Right lobe of liver (tissue), 6 donors: ENCODE measurements at regions not wholly inside any gene's neighbourhood (a gene's known extent, or its start where the extent isn't known, plus 50 kb on each side); places are given as distances from the start of the nearest gene placed in this dataset.
"Not testable (repeated sequence)": the region's sequence is repeated elsewhere in the genome, so short reads cannot be mapped to it uniquely, and the experiment has no call there.

Experiments
- ATAC-seq, 4 donors: fragments of 200-7000 bp; cut with Tn5 transposase; one replicate each; pipeline ENCODE4 v1.9.1; 2020; ENCODE audit warnings: mild to moderate bottlenecking in 4 of 4, moderate library complexity in 4 of 4
- DNase-seq, 3 donors: peaks; one replicate each; pipeline ENCODE4 v3.0.0-alpha.2; 2020
- H3K27ac ChIP-seq, 3 donors: fragments of 200-600 bp; one replicate each; pipeline ENCODE4 v1.8.0; 2022
- H3K27me3 ChIP-seq, 2 donors: fragments of 200-600 bp; one replicate each; pipeline ENCODE4 v1.8.0; 2022
- H3K36me3 ChIP-seq, 4 donors: fragments of 200-600 bp; sonication (generic) in 1 of 4; one replicate each; pipeline versions ENCODE4 v1.5.1 to v1.8.0; 2017 to 2022; ENCODE audit warnings: control low read depth in 1 of 4
- H3K4me1 ChIP-seq, 4 donors: fragments of 200-600 bp; sonication (generic) in 1 of 4; one replicate each; pipeline versions ENCODE4 v1.5.1 to v1.8.0; 2017 to 2022; ENCODE audit warnings: control low read depth in 1 of 4
- H3K4me3 ChIP-seq, 3 donors: fragments of 200-600 bp; one replicate each; pipeline ENCODE4 v1.8.0; 2022
- H3K9me3 ChIP-seq, 4 donors: fragments of 200-600 bp; sonication (generic) in 1 of 4; one replicate each; pipeline versions ENCODE4 v1.5.1 to v1.8.0; 2017 to 2022; ENCODE audit warnings: control low read depth in 1 of 4
- POLR2A ChIP-seq: fragments of 450-650 bp; IDR thresholded peaks from one replicate; pipeline ENCODE4 v1.6.1; 2017; ENCODE audit warnings: antibody characterized with exemption, mild to moderate bottlenecking
- whole genome bisulfite sequencing: methylation state at CpG from one replicate; pipeline ENCODE4 v1.1.6; 2018; ENCODE audit warnings: low coverage, low lambda C conversion rate; ENCODE audit not compliant: insufficient coverage; ENCODE audit errors: missing lambda C conversion rate; 5-methylcytosine and 5-hydroxymethylcytosine counted together
- intact Hi-C, 2 donors: fragments of 100-400 bp; cut with DNase I; formaldehyde crosslinking; loops; one replicate each; pipeline versions ENCODE4 v1.11.2 to v1.14.1; 2022
- TF ChIP-seq, protein P1 (sequence below), 4 donors: fragments of 200-600 bp in 3 of 4; fragments of 450-650 bp in 1 of 4; IDR thresholded peaks; one replicate each; pipeline versions ENCODE4 v1.5.1 to v1.8.0; 2016 to 2022; ENCODE audit warnings: antibody characterized with exemption in 4 of 4, mild to moderate bottlenecking in 2 of 4
- donor health status: DM: no; HTN: yes; CAD: no.
- donor health status: DM: no; HTN: no; CAD: no.
- donor health status: DM: no; HTN: no; CAD: no.
- donor health status: DM: no; HTN: yes; CAD: no.
- donor health status: DM: no; HTN: yes; CAD: no.

DNA sequence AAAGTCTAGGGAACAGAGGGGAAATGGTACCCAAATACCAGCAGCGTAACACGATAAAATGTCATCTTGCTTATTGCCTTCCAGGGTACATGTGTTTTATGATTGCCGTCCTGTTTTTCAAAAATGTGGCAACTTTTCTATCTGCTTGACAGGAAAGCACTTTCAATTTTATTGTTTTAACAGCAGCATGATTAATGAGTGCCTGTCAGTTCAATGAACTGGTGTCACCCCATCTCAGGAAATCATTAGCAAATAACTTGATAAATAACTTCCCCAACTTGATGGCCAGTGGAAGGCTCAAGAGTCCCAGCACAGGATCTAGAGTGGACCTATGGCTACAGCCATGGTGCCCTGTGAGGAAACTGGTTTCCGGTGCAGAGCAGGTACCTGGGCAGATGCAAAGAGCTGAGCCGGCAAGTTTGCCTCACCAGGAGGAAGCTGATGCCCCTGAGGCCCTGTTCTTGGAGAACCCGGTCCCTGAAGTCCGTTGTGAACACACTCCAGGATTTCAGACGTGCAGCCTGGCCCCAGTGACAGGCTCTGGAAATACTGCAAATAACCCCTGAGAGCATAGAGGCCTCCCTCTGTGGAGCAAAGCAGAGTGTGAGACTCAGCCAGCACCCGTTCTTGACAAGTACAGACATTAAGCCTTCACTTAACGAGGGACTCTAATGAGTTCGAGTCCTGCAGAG lies 173.5 kb upstream of the SFSWAP start:
- DNase-seq = no peak
- ATAC-seq = peak in 1 of 4 donors; percentile 28
- no peaks in the 10 kb centered on the region for H3K4me1 ChIP-seq
- no peaks in the 10 kb centered on the region for H3K9me3 ChIP-seq
- intact Hi-C loops = no loop called here
- H3K27ac ChIP-seq = no peak overlapping the region
- H3K27me3 ChIP-seq = no peaks in the 10 kb centered on the region
- no peak overlapping the region for H3K4me3 ChIP-seq
- no peaks in the 10 kb centered on the region for H3K36me3 ChIP-seq
- WGBS = 49% methylated on average over 3 of the region's 11 CpGs
- no peak for TF ChIP-seq POLR2A
- TF ChIP-seq, protein P1, sequence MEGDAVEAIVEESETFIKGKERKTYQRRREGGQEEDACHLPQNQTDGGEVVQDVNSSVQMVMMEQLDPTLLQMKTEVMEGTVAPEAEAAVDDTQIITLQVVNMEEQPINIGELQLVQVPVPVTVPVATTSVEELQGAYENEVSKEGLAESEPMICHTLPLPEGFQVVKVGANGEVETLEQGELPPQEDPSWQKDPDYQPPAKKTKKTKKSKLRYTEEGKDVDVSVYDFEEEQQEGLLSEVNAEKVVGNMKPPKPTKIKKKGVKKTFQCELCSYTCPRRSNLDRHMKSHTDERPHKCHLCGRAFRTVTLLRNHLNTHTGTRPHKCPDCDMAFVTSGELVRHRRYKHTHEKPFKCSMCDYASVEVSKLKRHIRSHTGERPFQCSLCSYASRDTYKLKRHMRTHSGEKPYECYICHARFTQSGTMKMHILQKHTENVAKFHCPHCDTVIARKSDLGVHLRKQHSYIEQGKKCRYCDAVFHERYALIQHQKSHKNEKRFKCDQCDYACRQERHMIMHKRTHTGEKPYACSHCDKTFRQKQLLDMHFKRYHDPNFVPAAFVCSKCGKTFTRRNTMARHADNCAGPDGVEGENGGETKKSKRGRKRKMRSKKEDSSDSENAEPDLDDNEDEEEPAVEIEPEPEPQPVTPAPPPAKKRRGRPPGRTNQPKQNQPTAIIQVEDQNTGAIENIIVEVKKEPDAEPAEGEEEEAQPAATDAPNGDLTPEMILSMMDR (IDR thresholded peaks at IDR 0.05) = no peak

DNA sequence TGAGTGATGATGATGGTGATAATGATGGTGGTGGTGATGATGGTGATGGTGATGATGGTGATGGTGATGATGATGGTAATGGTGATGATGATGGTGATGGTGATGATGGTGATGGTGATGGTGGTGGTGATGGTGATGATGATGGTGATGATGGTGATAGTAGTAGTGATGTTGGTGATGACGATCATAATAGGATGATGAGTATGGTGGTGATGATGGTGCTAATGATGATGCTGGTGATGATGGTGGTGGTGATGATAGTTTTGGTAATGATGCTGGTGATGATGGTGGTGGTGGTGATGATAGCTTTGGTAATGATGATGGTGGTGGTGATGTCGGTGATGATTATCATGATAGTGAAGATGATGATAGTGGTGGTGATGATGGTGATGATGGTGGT lies 171.5 kb upstream of the SFSWAP start:
- no peaks in the 10 kb centered on the region for H3K27me3 ChIP-seq
- ATAC-seq (no peak), DNase-seq (no peak)
- no peaks in the 10 kb centered on the region for H3K4me1 ChIP-seq
- no peak overlapping the region for H3K4me3 ChIP-seq
- TF ChIP-seq, protein P1 (IDR thresholded peaks at IDR 0.05) = no peak
- no peak for TF ChIP-seq POLR2A
- no peaks in the 10 kb centered on the region for H3K9me3 ChIP-seq
- intact Hi-C loops = no loop called here
- H3K36me3 ChIP-seq = no peaks in the 10 kb centered on the region
- WGBS = 77% methylated on average over 2 of the region's 2 CpGs
- no peak overlapping the region for H3K27ac ChIP-seq

DNA sequence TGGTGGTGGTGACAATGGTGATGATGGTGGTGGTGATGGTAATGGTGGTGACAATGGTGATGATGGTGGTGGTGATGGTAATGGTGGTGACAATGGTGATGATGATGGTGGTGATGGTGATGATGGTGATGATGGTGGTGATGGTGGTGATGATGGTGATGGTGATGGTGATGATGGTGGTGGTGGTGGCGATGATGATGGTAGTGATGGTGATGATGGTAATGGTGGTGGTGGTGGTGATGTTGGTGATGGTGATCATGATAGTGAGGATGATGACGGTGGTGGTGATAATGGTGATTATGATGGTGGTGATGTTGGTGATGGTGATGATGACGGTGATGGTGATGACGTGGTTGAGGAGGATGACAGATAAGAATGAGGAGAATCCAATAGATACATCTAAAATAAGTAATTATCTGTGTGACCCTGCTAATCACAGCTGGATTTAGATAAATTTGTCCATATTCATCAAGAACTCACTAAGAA lies 170.7 kb upstream of the SFSWAP start:
- no peak overlapping the region for H3K4me3 ChIP-seq
- H3K27ac ChIP-seq = no peak overlapping the region
- WGBS = 82% methylated on average over 4 of the region's 4 CpGs
- intact Hi-C loops = no loop called here
- TF ChIP-seq, protein P1 (IDR thresholded peaks at IDR 0.05) = no peak
- no peak for TF ChIP-seq POLR2A
- no peaks in the 10 kb centered on the region for H3K27me3 ChIP-seq
- H3K4me1 ChIP-seq = no peaks in the 10 kb centered on the region
- ATAC-seq = no peak
- no peaks in the 10 kb centered on the region for H3K9me3 ChIP-seq
- H3K36me3 ChIP-seq = no peaks in the 10 kb centered on the region
- DNase-seq = no peak

DNA sequence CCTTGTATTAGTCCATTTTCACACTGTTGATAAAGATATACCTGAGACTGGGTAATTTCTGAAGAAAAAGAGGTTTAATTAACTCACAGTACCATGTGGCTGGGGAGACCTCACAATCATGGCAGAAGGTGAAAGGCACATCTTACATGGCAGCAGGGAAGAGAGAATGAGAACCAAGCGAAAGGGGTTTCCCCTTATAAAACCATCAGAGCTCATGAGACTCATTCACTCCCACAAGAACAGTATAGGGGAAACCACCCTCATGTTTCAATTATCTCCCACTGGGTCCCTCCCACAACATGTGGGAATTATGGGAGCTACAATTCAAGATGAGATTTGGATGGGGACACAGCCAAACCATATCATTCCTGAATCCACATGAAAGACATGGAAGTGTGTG lies 169.4 kb upstream of the SFSWAP start:
- ATAC-seq, intact Hi-C loops, H3K36me3 ChIP-seq, H3K4me3 ChIP-seq, H3K27me3 ChIP-seq, H3K4me1 ChIP-seq, DNase-seq, H3K9me3 ChIP-seq, H3K27ac ChIP-seq: not testable (repeated sequence)
- 73% methylated on average over 1 of the region's 1 CpG for WGBS

DNA sequence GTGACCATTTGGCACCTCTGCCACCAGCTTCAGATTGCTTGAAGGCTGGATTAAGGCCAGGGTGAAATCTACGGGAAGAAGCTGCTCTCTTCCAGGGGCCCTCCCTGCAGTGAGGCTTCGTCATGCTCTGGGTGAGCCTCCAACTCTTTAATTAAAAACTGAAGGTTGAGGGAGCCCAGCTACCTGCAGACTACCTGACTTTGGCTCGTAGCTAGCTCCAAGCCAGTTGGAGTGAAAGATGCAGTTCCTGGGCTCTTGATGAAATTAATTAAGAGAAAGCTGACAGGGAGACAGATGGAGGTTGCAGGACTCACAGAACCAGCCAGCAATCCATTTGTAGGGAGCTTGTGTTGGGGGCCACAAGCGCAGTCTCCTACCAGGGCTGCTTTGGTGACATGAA lies 168.5 kb upstream of the SFSWAP start:
- H3K4me1 ChIP-seq = no peaks in the 10 kb centered on the region
- H3K36me3 ChIP-seq = no peaks in the 10 kb centered on the region
- intact Hi-C loops = no loop called here
- ATAC-seq (no peak), DNase-seq (no peak)
- 38% methylated on average over 3 of the region's 4 CpGs for WGBS
- TF ChIP-seq POLR2A = no peak
- TF ChIP-seq, protein P1 (IDR thresholded peaks at IDR 0.05) = no peak
- no peaks in the 10 kb centered on the region for H3K27me3 ChIP-seq
- no peaks in the 10 kb centered on the region for H3K9me3 ChIP-seq
- no peak overlapping the region for H3K27ac ChIP-seq
- no peak overlapping the region for H3K4me3 ChIP-seq
